EH (cell line): ENCODE measurements at regions not wholly inside any gene's neighbourhood (a gene's known extent, or its start where the extent isn't known, plus 50 kb on each side); places are given as distances from the start of the nearest gene placed in this dataset.
"Not testable (repeated sequence)": the region's sequence is repeated elsewhere in the genome, so short reads cannot be mapped to it uniquely, and the experiment has no call there.

Experiments
- DNase-seq: peaks from one replicate; pipeline ENCODE4 v3.0.0-alpha.2; 2015; ENCODE audit warnings: low read depth

- DNase-seq: peak; percentile 85
Measured at GRCh38 chr6:22147921-22148776, 148.7 kb downstream of the PRL start.

GRCh38 chr6:22149096-22149495, 147.7 kb downstream of the PRL start:
- no peak for DNase-seq

DNA sequence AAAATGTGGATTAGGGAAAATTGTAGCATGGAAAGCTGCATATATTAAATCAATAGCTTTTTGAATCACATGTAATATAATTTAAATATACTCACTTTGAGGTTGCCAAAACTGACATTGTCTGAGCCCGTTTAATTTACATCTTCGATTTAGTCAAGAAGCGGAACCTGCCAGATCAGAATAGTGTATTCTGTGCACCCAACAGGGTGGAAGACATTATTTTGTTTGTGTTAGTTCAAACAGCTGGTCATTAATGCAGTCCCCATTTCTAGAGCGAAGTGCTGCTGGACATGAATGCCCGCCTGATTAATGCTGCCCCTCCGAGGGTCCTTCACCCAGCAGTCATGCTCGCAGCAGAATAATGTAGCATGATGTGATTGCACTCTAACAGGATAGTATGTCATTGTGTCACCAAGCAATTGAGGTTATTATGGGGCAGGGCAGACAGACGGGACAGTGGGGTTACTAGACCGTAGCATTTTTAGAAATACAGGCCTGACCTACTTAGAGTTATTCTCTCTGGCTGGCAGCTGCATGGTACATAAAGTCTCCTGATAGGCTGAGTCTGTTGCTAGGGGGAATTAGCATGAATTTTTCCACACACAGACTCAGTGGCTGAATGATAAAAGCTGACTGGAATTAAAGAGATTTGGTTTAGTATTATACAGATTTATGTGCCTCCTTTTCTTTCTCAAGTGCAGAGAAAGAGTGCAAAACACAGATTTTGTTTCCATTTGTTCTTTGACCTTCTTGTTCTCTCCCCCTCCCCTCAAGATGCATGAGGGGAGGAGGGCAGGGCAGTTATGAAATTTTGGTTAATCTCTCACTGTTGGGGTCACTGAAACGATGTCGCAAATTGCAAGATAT, 147.1 kb downstream of the PRL start:
- DNase-seq: no peak

- no peak for DNase-seq
Measured at GRCh38 chr6:22150368-22151035, 146.3 kb downstream of the PRL start.

GRCh38 chr6:22151892-22152291, 144.9 kb downstream of the PRL start:
- no peak for DNase-seq

- no peak for DNase-seq
Measured at GRCh38 chr6:22152841-22153240, 144.0 kb downstream of the PRL start.

GRCh38 chr6:22153384-22154158, 143.3 kb downstream of the PRL start:
- no peak for DNase-seq

DNA sequence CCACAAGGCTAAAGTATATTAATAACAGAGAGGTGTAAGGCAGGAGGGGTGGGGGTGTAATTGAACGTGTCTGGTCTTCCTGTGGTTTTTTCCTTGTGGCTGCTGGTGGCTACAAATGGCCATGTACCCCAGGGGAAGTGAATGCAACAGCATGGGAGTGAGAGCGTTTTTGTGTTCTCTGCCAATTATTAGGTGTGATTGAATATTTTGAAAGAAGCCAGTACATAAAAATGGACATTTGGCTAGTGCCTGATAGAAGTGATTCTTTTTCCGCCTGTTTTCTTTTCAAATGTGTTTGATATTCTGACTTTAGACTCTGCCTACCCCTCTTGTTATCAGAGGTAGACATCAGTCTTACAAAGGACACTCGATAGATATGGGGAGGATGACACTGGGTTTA, 141.3 kb downstream of the PRL start:
- DNase-seq: no peak

DNA sequence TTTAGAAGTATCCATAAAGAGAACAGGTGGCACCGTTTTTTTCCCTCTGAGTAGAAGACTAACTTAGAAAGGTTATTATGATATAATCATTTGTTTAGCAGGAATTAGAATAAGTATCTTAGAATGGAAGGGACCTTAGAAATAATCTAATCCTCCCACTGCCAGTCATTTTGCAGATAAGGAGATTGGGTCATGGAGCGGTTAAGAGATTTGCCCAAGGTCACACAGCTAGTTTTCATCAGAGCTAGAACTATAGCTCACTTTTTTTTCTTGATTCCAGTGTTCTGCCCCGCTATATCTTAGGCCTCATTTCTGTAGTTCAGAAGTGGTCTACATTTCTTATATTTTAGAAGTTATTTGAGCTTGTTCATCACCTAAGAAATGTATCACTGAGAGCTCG, 139.6 kb downstream of the PRL start:
- DNase-seq: no peak

- DNase-seq: no peak
Measured at GRCh38 chr6:22164236-22164635, 132.6 kb downstream of the PRL start.

DNA sequence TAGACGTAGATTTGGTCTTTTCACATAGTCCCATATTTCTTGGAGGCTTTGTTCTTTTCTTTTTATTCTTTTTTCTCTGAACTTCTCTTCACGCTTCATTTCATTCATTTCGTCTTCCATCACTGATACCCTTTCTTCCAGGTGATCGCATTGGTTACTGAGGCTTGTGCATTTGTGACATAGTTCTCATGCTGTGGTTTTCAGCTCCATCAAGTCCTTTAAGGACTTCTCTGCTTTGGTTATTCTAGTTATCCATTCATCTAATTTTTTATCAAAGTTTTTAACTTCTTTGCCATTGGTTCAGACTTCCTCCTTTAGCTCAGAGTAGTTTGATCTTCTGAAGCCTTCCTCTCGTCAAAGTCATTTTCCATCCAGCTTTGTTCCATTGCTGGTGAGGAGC, 125.8 kb downstream of the PRL start:
- DNase-seq: not testable (repeated sequence)

GRCh38 chr6:22171885-22172284, 125.0 kb downstream of the PRL start:
- not testable (repeated sequence) for DNase-seq

GRCh38 chr6:22173311-22173710, 123.5 kb downstream of the PRL start:
- DNase-seq: no peak

- DNase-seq: not testable (repeated sequence)
Measured at GRCh38 chr6:22180250-22180649, 116.6 kb downstream of the PRL start.

GRCh38 chr6:22184371-22184770, 112.5 kb downstream of the PRL start:
- DNase-seq: no peak

- no peak for DNase-seq
Measured at GRCh38 chr6:22189946-22190345, 106.9 kb downstream of the PRL start.

GRCh38 chr6:22194188-22194921, 102.5 kb downstream of the PRL start:
- peak; percentile 10 for DNase-seq

DNA sequence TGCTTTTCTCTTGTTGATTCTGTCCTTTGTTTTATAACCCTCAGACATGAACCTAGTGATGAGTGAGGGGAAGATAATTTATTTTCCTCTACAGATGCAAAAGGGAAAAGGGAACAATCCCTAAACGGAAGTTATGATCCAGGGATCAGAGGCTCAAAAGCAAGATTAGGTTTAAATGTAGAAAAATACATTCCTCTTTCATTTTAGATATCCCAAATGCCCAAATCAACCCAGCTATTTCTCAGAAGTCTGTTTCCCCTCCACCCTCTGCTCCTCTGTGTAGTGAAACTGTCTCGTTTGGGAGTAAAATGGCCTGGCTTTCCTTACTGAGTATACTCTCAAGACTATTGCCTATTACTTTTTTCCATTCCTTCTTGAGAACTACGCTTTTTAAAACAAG, 97.1 kb downstream of the PRL start:
- no peak for DNase-seq

DNA sequence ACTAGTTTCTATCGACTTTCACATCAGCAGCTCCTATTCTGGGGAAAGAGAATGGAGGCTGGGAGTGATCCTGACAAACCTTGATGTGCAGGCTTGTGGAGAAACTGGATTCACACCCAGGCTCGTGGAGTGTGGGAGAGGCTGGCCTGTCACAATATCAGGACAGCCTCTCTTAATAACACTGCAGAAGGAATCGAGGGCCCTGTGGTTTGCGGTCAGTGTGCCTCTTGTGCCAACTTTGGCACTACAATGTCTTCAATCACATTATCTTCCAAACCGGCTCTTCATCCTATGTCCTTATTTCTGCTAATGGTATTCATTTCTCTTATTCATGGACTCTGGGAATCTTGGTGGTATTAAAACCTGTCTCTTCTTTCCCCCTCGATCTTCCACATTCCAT, 92.7 kb downstream of the PRL start:
- DNase-seq: no peak

DNA sequence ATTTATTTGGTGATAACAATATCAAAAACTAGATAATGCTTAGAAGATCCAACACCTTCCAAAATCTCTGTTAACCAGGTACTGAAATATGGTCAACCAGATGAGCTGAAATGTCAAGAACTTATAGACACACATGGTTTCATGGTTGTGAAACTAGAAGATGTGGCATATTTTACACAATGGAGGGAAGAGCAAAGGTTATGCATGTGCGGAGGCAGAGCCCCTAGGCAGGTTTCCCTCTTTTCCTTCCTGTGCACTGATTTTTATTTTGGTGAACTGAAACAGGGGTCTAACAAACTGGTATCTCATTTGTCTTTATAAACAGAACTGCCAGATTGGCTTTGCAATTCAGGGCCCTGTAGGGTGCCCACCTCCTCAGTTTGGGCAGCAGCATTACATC, 91.6 kb downstream of the PRL start:
- no peak for DNase-seq

GRCh38 chr6:22206106-22206505, 90.7 kb downstream of the PRL start:
- DNase-seq: no peak
